ENCODE measurements at regions not wholly inside any gene's neighbourhood (a gene's known extent, or its start where the extent isn't known, plus 50 kb on each side); places are given as distances from the start of the nearest gene placed in this dataset.
"Not testable (repeated sequence)": the region's sequence is repeated elsewhere in the genome, so short reads cannot be mapped to it uniquely, and the experiment has no call there.

DNA sequence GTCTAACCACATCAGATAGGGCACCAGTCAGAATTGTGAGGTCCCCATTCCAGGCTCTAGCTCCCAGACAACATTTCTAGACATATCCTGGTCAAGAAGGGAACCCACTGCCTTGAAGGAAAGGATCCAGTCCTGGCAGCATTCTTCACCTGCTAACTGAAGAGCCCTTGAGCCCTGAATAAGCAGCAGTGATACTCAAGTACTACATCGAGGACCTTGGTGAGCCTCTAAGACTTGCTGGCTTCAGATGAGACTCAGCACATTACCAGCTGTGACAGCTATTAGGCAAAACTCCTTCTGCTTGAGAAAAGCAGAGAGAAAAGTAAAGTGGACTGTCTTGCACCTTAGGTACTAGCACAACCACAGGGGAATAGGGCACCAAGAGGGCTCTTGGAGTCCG, 205.8 kb upstream of the F9 start:
- H3K4me3 ChIP-seq (ENCODE audit: low read depth, low read length) = no peak overlapping the region
- CTCF ChIA-PET = no interaction called here
- POLR2A ChIA-PET = no interaction called here
- no peak for TF ChIP-seq CTCF (IDR thresholded peaks at IDR 0.05; ENCODE audit: insufficient read depth, low read length, missing control alignments)
- DNase-seq (ENCODE audit: low read depth, low spot score) = no peak

GRCh38 chrX:139320661-139321354, 209.7 kb upstream of the F9 start:
- DNase-seq (ENCODE audit: low read depth, low spot score); CTCF ChIA-PET; H3K4me3 ChIP-seq (ENCODE audit: low read depth, low read length); POLR2A ChIA-PET: not testable (repeated sequence)

- POLR2A ChIA-PET; CTCF ChIA-PET; DNase-seq (ENCODE audit: low read depth, low spot score); H3K4me3 ChIP-seq (ENCODE audit: low read depth, low read length): not testable (repeated sequence)
Observed at GRCh38 chrX:139306675-139307074, 223.9 kb upstream of the F9 start.

DNA sequence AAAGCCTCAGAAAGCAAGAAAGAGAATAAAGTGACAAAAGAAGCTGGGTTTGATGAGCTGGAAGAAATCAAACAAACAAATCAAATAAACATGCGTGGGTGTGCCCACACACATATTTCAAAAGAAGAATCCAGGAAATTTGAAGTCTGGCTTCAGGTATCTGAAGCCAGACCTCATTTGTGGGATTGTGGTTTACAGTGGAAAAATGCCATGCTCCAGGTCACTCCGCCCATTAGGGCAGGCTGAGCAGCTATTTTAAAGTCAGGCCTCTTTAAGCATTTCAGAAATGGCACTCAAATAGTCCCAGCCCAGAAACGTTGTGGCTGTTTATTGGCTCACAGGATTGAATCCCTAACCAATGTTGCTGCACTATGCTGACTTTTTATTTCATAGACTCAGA, 226.1 kb upstream of the F9 start:
- no peak overlapping the region for H3K4me3 ChIP-seq (ENCODE audit: low read depth, low read length)
- CTCF ChIA-PET = no interaction called here
- no peak for DNase-seq (ENCODE audit: low read depth, low spot score)
- no peak for TF ChIP-seq CTCF (IDR thresholded peaks at IDR 0.05; ENCODE audit: insufficient read depth, low read length, missing control alignments)
- POLR2A ChIA-PET = no interaction called here

GRCh38 chrX:139299309-139299708, 231.2 kb upstream of the F9 start:
- ChIA-PET CTCF (no interaction called here), POLR2A (no interaction called here)
- TF ChIP-seq CTCF (IDR thresholded peaks at IDR 0.05; ENCODE audit: insufficient read depth, low read length, missing control alignments) = no peak
- DNase-seq (ENCODE audit: low read depth, low spot score) = no peak
- no peak overlapping the region for H3K4me3 ChIP-seq (ENCODE audit: low read depth, low read length)

DNA sequence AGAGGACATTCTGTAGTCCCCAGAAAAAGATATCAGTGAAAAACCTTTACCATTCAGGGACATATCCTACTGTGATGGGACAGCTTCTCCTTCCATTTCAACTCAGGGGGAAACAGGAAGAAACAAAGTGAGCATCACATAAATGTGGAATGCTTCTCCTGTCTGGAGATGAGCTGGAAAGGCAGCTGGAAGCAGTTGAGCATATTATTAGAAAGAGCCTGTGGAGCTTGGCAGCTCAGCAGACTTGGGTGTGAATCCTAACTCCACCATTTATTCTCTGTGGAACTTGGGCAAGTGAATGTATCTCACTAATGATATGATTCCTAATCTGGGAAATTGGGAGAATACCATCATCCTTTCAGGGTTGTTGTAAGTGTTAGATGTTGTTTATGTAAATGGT, 232.1 kb upstream of the F9 start:
- ChIA-PET POLR2A (no interaction called here), CTCF (no interaction called here)
- TF ChIP-seq CTCF (IDR thresholded peaks at IDR 0.05; ENCODE audit: insufficient read depth, low read length, missing control alignments) = no peak
- no peak for DNase-seq (ENCODE audit: low read depth, low spot score)
- H3K4me3 ChIP-seq (ENCODE audit: low read depth, low read length) = no peak overlapping the region

DNA sequence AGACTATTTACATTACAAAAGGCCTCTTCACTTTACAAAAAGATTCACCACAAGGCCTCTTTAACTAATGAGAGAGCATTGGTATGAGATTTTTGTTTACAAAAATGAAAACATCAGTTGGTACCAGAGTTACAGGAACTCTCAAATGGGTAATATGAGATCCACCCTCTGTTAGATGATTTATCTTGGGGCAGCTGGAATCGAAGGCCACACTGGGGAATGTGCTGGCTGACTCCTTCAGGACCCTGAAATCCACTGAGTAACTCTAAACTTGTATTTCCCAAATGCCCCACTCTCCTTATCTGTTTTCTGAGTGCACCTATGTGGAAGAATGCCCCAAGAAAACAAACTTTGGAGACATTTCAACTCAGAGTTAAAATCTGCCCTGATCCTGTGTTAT, 232.9 kb upstream of the F9 start:
- no peak for DNase-seq (ENCODE audit: low read depth, low spot score)
- no peak overlapping the region for H3K4me3 ChIP-seq (ENCODE audit: low read depth, low read length)
- CTCF ChIA-PET = no interaction called here
- POLR2A ChIA-PET = no interaction called here
- TF ChIP-seq CTCF (IDR thresholded peaks at IDR 0.05; ENCODE audit: insufficient read depth, low read length, missing control alignments) = no peak
